GM23338 (cell line): ENCODE measurements at regions not wholly inside any gene's neighbourhood (a gene's known extent, or its start where the extent isn't known, plus 50 kb on each side); places are given as distances from the start of the nearest gene placed in this dataset.

Experiments
- ATAC-seq: fragments of 200-7000 bp; cut with Tn5 transposase; 3 replicates; pipeline ENCODE4 v1.9.1; 2020
- DNase-seq: peaks from one replicate; pipeline ENCODE4 v3.0.0-alpha.2; 2015; ENCODE audit warnings: low spot score
- H2AFZ ChIP-seq: fragments of 200-600 bp; sonication (generic); 2 replicates; pipeline ENCODE4 v1.8.0; 2016; ENCODE audit warnings: antibody characterized with exemption, mild to moderate bottlenecking, moderate library complexity
- H3F3A ChIP-seq: fragments of 200-600 bp; sonication (generic); replicated peaks from 2 replicates; pipeline ENCODE4 v1.8.0; 2017; ENCODE audit warnings: antibody characterized with exemption, mixed run types, low read depth
- H3K27ac ChIP-seq: fragments of 200-600 bp; sonication (generic); 2 replicates; pipeline ENCODE4 v1.6.1; 2016; ENCODE audit warnings: low read depth
- H3K27me3 ChIP-seq: fragments of 200-600 bp; sonication (generic); 2 replicates; pipeline ENCODE4 v1.8.0; 2016; ENCODE audit warnings: mild to moderate bottlenecking, mixed run types, moderate library complexity; ENCODE audit not compliant: insufficient read depth
- H3K36me3 ChIP-seq: fragments of 200-600 bp; sonication (generic); 2 replicates; pipeline ENCODE4 v1.8.0; 2016; ENCODE audit warnings: mild to moderate bottlenecking; ENCODE audit not compliant: insufficient read depth
- H3K4me1 ChIP-seq: fragments of 200-600 bp; sonication (generic); 2 replicates; pipeline ENCODE4 v1.8.0; 2016; ENCODE audit warnings: mild to moderate bottlenecking, moderate library complexity; ENCODE audit not compliant: insufficient read depth
- H3K4me2 ChIP-seq: fragments of 200-600 bp; sonication (generic); 2 replicates; pipeline ENCODE4 v1.7.1; 2017; ENCODE audit warnings: mixed run types
- H3K4me3 ChIP-seq: fragments of 200-600 bp; sonication (generic); 2 replicates; pipeline ENCODE4 v1.6.1; 2016; ENCODE audit warnings: mixed run types
- H3K79me2 ChIP-seq: fragments of 200-600 bp; sonication (generic); replicated peaks from 2 replicates; pipeline ENCODE4 v1.8.0; 2017; ENCODE audit warnings: mild to moderate bottlenecking; ENCODE audit not compliant: insufficient read depth
- H3K9me2 ChIP-seq: fragments of 200-600 bp; sonication (generic); 2 replicates; pipeline ENCODE4 v1.8.0; 2017; ENCODE audit not compliant: insufficient read depth
- H4K20me1 ChIP-seq: fragments of 200-600 bp; sonication (generic); replicated peaks from 2 replicates; pipeline ENCODE4 v1.8.0; 2017; ENCODE audit warnings: mild to moderate bottlenecking; ENCODE audit not compliant: insufficient read depth
- H3K27ac Mint-ChIP-seq: 2 replicates; pipeline ENCODE4 v1.8.0; 2020; ENCODE audit warnings: inconsistent platforms, mild to moderate bottlenecking, moderate library complexity, mixed read lengths
- H3K27me3 Mint-ChIP-seq: 3 replicates; pipeline ENCODE4 v1.8.0; 2022; ENCODE audit warnings: low read depth, mild to moderate bottlenecking, moderate library complexity, mixed read lengths, inconsistent platforms; ENCODE audit not compliant: insufficient read depth, poor library complexity
- H3K36me3 Mint-ChIP-seq: 3 replicates; pipeline ENCODE4 v1.8.0; 2021; ENCODE audit warnings: low read depth, mild to moderate bottlenecking, inconsistent platforms, moderate library complexity, mixed read lengths
- H3K4me1 Mint-ChIP-seq: 3 replicates; pipeline ENCODE4 v1.8.0; 2020; ENCODE audit warnings: mild to moderate bottlenecking, inconsistent platforms, mixed read lengths
- H3K4me3 Mint-ChIP-seq: 3 replicates; pipeline ENCODE4 v1.8.0; 2021; ENCODE audit warnings: moderate library complexity, mild to moderate bottlenecking, inconsistent platforms, mixed read lengths
- H3K9me3 Mint-ChIP-seq: 3 replicates; pipeline ENCODE4 v1.8.0; 2020; ENCODE audit warnings: moderate library complexity, mild to moderate bottlenecking, inconsistent platforms, mixed read lengths
- CREB1 ChIP-seq: fragments of 250-450 bp; sonication (Bioruptor Pico); IDR thresholded peaks from 2 replicates; pipeline ENCODE4 v1.5.0; 2020; ENCODE audit warnings: low read depth, mild to moderate bottlenecking, moderate library complexity
- CTCF ChIP-seq, 2 experiments: fragments of 200-600 bp in 1 of 2; sonication (generic) in 1 of 2; conservative IDR thresholded peaks; 2 replicates each; pipeline versions ENCODE4 v1.5.1 to v1.6.1; 2016 to 2017; ENCODE audit warnings: antibody characterized with exemption in 2 of 2, low read depth in 2 of 2, mild to moderate bottlenecking in 2 of 2, moderate library complexity in 1 of 2
- EZH2 ChIP-seq: fragments of 200-600 bp; sonication (generic); IDR thresholded peaks from one replicate; pipeline ENCODE4 v1.8.0; 2017; ENCODE audit warnings: antibody characterized with exemption, mild to moderate bottlenecking, low read depth; ENCODE audit not compliant: unreplicated experiment
- EZH2phosphoT487 ChIP-seq: fragments of 200-600 bp; sonication (generic); IDR thresholded peaks from one replicate; pipeline ENCODE4 v1.8.1; 2018; ENCODE audit warnings: antibody characterized with exemption; ENCODE audit not compliant: unreplicated experiment
- JUNB ChIP-seq: IDR thresholded peaks from one replicate; pipeline ENCODE4 v1.6.1; 2016; ENCODE audit warnings: antibody characterized with exemption; ENCODE audit not compliant: unreplicated experiment
- NANOG ChIP-seq: IDR thresholded peaks from 2 replicates; pipeline ENCODE4 v1.6.1; 2016; ENCODE audit warnings: antibody characterized with exemption, borderline replicate concordance
- POLR2AphosphoS5 ChIP-seq: IDR thresholded peaks from 2 replicates; pipeline ENCODE4 v1.6.1; 2016; ENCODE audit warnings: antibody characterized with exemption, low read depth
- REST ChIP-seq: IDR thresholded peaks from one replicate; pipeline ENCODE4 v1.6.1; 2018; ENCODE audit warnings: antibody characterized with exemption; ENCODE audit not compliant: unreplicated experiment
- STAT1 ChIP-seq: IDR thresholded peaks from one replicate; pipeline ENCODE4 v1.6.1; 2016; ENCODE audit warnings: antibody characterized with exemption; ENCODE audit not compliant: unreplicated experiment
- ZNF114 ChIP-seq: fragments of 250-450 bp; sonication (Bioruptor Pico); IDR thresholded peaks from 2 replicates; pipeline ENCODE4 v1.5.0; 2020; ENCODE audit warnings: mild to moderate bottlenecking, moderate library complexity
- ZNF331 ChIP-seq: fragments of 250-450 bp; sonication (Bioruptor Pico); IDR thresholded peaks from 2 replicates; pipeline ENCODE4 v1.5.0; 2020; ENCODE audit warnings: low read depth, mild to moderate bottlenecking, moderate library complexity
- ZNF462 ChIP-seq: fragments of 250-450 bp; sonication (Bioruptor Pico); IDR thresholded peaks from 2 replicates; pipeline ENCODE4 v1.5.0; 2020; ENCODE audit warnings: mild to moderate bottlenecking, moderate library complexity
- TF ChIP-seq, protein P1 (sequence below): IDR thresholded peaks from 2 replicates; pipeline ENCODE4 v1.6.1; 2016; ENCODE audit warnings: antibody characterized with exemption

- no peak for DNase-seq
- Histone ChIP-seq H3K79me2 (no peaks in the 10 kb centered on the region), H3K4me3 (no peak overlapping the region), H3K36me3 (no peaks in the 10 kb centered on the region), H2AFZ (no peak overlapping the region), H3K27ac (no peak overlapping the region), H3K4me2 (no peak overlapping the region), H3K4me1 (no peaks in the 10 kb centered on the region), H3K27me3 (no peaks in the 10 kb centered on the region), H3F3A (no peaks in the 10 kb centered on the region), H3K9me2 (no peaks in the 10 kb centered on the region), H4K20me1 (no peaks in the 10 kb centered on the region)
- Mint-ChIP-seq H3K4me1 (no peaks in the 10 kb centered on the region), H3K27ac (no peak overlapping the region), H3K27me3 (no peaks in the 10 kb centered on the region), H3K36me3 (no peaks in the 10 kb centered on the region), H3K9me3 (peaks cover 4% of the 10 kb centered on the region; the same call in 1 of the 3 replicates), H3K4me3 (no peak overlapping the region)
- ATAC-seq, result no peak
- TF ChIP-seq EZH2phosphoT487 (no peak), JUNB (no peak), EZH2 (no peak), ZNF462 (CRISPR knock-in tag) (no peak), CTCF (conservative IDR thresholded peaks at IDR 0.05; ENCODE audit: low read depth in 2 of 2) (no peak), POLR2AphosphoS5 (no peak), ZNF331 (CRISPR knock-in tag) (no peak), NANOG (no peak), CREB1 (no peak), ZNF114 (CRISPR knock-in tag) (no peak), STAT1 (no peak), REST (no peak)
- TF ChIP-seq, protein P1, sequence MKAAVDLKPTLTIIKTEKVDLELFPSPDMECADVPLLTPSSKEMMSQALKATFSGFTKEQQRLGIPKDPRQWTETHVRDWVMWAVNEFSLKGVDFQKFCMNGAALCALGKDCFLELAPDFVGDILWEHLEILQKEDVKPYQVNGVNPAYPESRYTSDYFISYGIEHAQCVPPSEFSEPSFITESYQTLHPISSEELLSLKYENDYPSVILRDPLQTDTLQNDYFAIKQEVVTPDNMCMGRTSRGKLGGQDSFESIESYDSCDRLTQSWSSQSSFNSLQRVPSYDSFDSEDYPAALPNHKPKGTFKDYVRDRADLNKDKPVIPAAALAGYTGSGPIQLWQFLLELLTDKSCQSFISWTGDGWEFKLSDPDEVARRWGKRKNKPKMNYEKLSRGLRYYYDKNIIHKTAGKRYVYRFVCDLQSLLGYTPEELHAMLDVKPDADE, result no peak
Measured at GRCh38 chr14:28515571-28515970, 251.0 kb upstream of the FOXG1 start.
